Spleen (tissue), 11 donors: ENCODE measurements at regions not wholly inside any gene's neighbourhood (a gene's known extent, or its start where the extent isn't known, plus 50 kb on each side); places are given as distances from the start of the nearest gene placed in this dataset.

Source experiments
- DNase-seq: peaks from one replicate; pipeline ENCODE4 v3.0.0-alpha.2; 2020
- H3K27ac ChIP-seq, 8 donors: fragments of 200-600 bp; sonication (generic) in 7 of 8; 1 replicate in 4 of 8; 2 replicates in 4 of 8; pipeline versions ENCODE4 v1.5.0 to v1.8.0; 2016 to 2021; ENCODE audit warnings: inconsistent platforms in 4 of 8, mild to moderate bottlenecking in 4 of 8, moderate library complexity in 1 of 8
- H3K27me3 ChIP-seq, 7 donors: fragments of 200-600 bp; sonication (generic) in 6 of 7; replicated peaks in 1 of 7; 1 replicate in 4 of 7; 2 replicates in 3 of 7; pipeline versions ENCODE4 v1.5.0 to v1.8.0; 2016 to 2021; ENCODE audit warnings: inconsistent platforms in 3 of 7, mild to moderate bottlenecking in 1 of 7
- H3K36me3 ChIP-seq, 6 donors: fragments of 200-600 bp; sonication (generic) in 5 of 6; 1 replicate in 4 of 6; 2 replicates in 2 of 6; pipeline versions ENCODE4 v1.5.0 to v1.8.0; 2016 to 2021; ENCODE audit warnings: inconsistent platforms in 2 of 6
- H3K4me1 ChIP-seq, 6 donors: fragments of 200-600 bp; sonication (generic) in 5 of 6; 1 replicate in 3 of 6; 2 replicates in 3 of 6; pipeline versions ENCODE4 v1.5.0 to v1.8.0; 2016 to 2021; ENCODE audit warnings: inconsistent platforms in 3 of 6
- H3K4me3 ChIP-seq, 8 donors: fragments of 200-600 bp; sonication (generic) in 7 of 8; 1 replicate in 4 of 8; 2 replicates in 4 of 8; pipeline versions ENCODE4 v1.5.0 to v1.8.0; 2016 to 2021; ENCODE audit warnings: inconsistent platforms in 4 of 8, mild to moderate bottlenecking in 4 of 8, moderate library complexity in 2 of 8
- H3K9me3 ChIP-seq, 8 donors: fragments of 200-600 bp; sonication (generic) in 7 of 8; 1 replicate in 4 of 8; 2 replicates in 4 of 8; pipeline versions ENCODE4 v1.5.0 to v1.8.0; 2016 to 2021; ENCODE audit warnings: inconsistent platforms in 4 of 8
- POLR2A ChIP-seq, 3 donors: fragments of 450-650 bp; IDR thresholded peaks; one replicate each; pipeline ENCODE4 v1.5.1; 2017; ENCODE audit warnings: antibody characterized with exemption in 3 of 3, mild to moderate bottlenecking in 1 of 3
- POLR2AphosphoS5 ChIP-seq, 3 donors: sonication (generic); formaldehyde crosslinking; IDR thresholded peaks; one replicate each; pipeline ENCODE4 v1.5.1; 2017; ENCODE audit warnings: antibody characterized with exemption in 3 of 3
- WGBS, 5 donors: extraction: QIAGEN DNeasy Blood & Tissue Kit in 3 of 5; methylation state at CpG; one replicate each; pipeline versions ENCODE4 v1.1.5 to v1.1.7; 2013 to 2018; 5-methylcytosine and 5-hydroxymethylcytosine counted together
- intact Hi-C: fragments of 100-400 bp; cut with DNase I; formaldehyde crosslinking; loops from one replicate; pipeline ENCODE4 v1.15.0; 2023; ENCODE audit warnings: low total_unique reads
- TF ChIP-seq, protein P1 (sequence below), 11 experiments: fragments of 200-600 bp in 7 of 11; fragments of 450-650 bp in 4 of 11; sonication (generic) in 4 of 11; IDR thresholded peaks in 8 of 11; conservative IDR thresholded peaks in 3 of 11; 1 replicate in 7 of 11; 2 replicates in 4 of 11; pipeline versions ENCODE4 v1.4.0 to v1.8.0; 2016 to 2021; ENCODE audit warnings: antibody characterized with exemption in 11 of 11, inconsistent platforms in 4 of 11, mild to moderate bottlenecking in 1 of 11
- donor health status: healthy with polysubstance abuse.
- donor health status: DM: no; HTN: no; CAD: no; lungs with moderate emphysema.
- donor health status: DM: no; HTN: no; CAD: no.
- donor health status: Bipolar disorder and iron deficiency.
- donor health status: healthy.
- donor health status: DM: no; HTN: no; CAD: no.
- donor health status: DM: yes; HTN: yes; CAD: no.

DNA sequence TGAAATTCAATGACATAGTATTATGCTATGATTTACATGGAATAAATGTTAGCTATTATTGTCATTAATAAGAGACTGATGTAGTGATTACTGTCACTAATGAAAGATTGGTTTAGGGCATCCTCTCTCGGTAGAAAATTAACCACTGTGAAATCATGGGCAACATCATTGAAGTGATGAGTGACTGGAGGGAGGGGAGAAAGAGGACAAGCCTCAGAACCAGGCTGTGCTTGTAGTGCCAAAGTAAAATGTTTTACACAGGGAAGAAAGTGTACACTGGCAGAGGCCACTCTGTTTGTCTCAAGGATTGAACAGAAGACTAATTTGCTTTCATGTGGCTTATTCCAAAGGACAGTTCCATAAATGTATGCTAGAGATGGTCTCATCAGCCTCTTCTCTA is 456.2 kb upstream of the TCF4 start:
- no peaks in the 10 kb centered on the region for H3K4me1 ChIP-seq
- intact Hi-C loops, result no loop called here
- no peak for DNase-seq
- 74 to 91% (median 83%) methylated on average over 1 of the region's 1 CpG for WGBS, 5 donors
- no peak overlapping the region for H3K27ac ChIP-seq
- H3K9me3 ChIP-seq, result peaks cover 0 to 32% (median 22%) of the 10 kb centered on the region in 8 donors
- no peaks in the 10 kb centered on the region for H3K27me3 ChIP-seq
- TF ChIP-seq POLR2A (IDR thresholded peaks at IDR 0.05) (no peak), POLR2AphosphoS5 (IDR thresholded peaks at IDR 0.05) (no peak)
- TF ChIP-seq, protein P1, sequence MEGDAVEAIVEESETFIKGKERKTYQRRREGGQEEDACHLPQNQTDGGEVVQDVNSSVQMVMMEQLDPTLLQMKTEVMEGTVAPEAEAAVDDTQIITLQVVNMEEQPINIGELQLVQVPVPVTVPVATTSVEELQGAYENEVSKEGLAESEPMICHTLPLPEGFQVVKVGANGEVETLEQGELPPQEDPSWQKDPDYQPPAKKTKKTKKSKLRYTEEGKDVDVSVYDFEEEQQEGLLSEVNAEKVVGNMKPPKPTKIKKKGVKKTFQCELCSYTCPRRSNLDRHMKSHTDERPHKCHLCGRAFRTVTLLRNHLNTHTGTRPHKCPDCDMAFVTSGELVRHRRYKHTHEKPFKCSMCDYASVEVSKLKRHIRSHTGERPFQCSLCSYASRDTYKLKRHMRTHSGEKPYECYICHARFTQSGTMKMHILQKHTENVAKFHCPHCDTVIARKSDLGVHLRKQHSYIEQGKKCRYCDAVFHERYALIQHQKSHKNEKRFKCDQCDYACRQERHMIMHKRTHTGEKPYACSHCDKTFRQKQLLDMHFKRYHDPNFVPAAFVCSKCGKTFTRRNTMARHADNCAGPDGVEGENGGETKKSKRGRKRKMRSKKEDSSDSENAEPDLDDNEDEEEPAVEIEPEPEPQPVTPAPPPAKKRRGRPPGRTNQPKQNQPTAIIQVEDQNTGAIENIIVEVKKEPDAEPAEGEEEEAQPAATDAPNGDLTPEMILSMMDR (IDR thresholded peaks at IDR 0.05 in 8 of 11, conservative IDR thresholded peaks at IDR 0.05 in 3 of 11), result no peak
- H3K36me3 ChIP-seq, result no peaks in the 10 kb centered on the region
- no peak overlapping the region for H3K4me3 ChIP-seq

DNA sequence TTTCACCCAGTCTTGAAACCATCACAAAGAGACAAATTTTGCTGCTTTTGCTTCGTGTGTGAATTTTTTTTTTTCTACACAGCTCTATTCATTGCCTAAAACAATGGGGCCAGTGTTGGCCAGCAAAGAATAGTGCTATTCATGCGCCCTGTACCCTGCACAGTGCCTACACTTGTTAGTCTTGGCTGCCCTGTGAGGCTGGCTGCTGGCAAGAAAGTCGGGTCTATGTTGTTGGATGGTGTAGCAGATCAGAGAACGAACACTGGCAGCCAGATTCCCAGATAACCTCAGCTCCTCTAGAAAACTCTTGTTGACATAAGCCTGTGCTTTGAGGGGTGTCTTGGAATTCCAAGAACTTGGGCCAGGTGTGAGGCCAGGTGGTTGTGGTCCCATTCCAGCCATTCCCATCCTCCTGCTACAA is 455.7 kb upstream of the TCF4 start:
- no peak for DNase-seq
- intact Hi-C loops, result no loop called here
- TF ChIP-seq POLR2A (IDR thresholded peaks at IDR 0.05) (no peak), POLR2AphosphoS5 (IDR thresholded peaks at IDR 0.05) (no peak)
- TF ChIP-seq, protein P1 (IDR thresholded peaks at IDR 0.05 in 8 of 11, conservative IDR thresholded peaks at IDR 0.05 in 3 of 11), result no peak
- H3K36me3 ChIP-seq, result no peaks in the 10 kb centered on the region
- H3K27ac ChIP-seq, result no peak overlapping the region
- 79 to 90% (median 83%) methylated on average over 4 of the region's 4 CpGs for WGBS, 5 donors
- H3K27me3 ChIP-seq, result no peaks in the 10 kb centered on the region
- H3K4me1 ChIP-seq, result no peaks in the 10 kb centered on the region
- H3K9me3 ChIP-seq, result peaks cover 0 to 26% (median 17%) of the 10 kb centered on the region in 8 donors
- no peak overlapping the region for H3K4me3 ChIP-seq

DNA sequence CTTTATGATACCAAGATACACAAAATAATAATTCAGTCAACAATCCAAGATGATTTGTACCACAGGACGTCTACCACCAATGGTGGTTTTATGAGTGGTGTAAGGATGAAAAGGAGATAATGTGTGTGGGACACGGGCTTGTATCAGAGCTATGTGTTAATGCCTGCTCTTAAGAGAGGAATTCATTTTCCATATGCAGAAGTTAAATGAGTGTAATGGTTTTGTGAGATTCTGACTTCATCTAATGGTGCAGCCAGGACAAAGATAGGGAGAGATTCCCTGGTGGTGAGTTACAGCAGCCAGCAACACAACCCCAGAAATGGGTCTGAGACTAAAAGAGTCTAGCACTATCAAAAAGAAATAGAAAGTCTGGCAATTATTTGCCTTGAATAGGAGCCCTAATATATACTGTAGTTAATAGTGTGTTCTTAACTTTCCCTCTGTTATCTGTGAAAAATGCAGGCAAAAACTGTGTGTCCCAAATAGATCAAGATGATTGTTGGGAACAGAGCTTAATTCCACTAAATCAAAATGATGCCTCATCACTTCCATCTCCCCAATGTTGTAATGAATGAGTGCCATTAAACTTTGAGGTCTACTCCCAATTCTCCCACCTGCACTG is 455.0 kb upstream of the TCF4 start:
- intact Hi-C loops, result no loop called here
- H3K4me3 ChIP-seq, result no peak overlapping the region
- no peak for DNase-seq
- H3K27me3 ChIP-seq, result no peaks in the 10 kb centered on the region
- no peaks in the 10 kb centered on the region for H3K36me3 ChIP-seq
- H3K9me3 ChIP-seq, result peaks cover 0 to 20% (median 11%) of the 10 kb centered on the region in 8 donors
- no peak overlapping the region for H3K27ac ChIP-seq
- TF ChIP-seq POLR2AphosphoS5 (IDR thresholded peaks at IDR 0.05), result no peak
- TF ChIP-seq POLR2A (IDR thresholded peaks at IDR 0.05), result no peak
- TF ChIP-seq, protein P1 (IDR thresholded peaks at IDR 0.05 in 8 of 11, conservative IDR thresholded peaks at IDR 0.05 in 3 of 11), result no peak
- peaks cover 0 to 3% (median 0%) of the 10 kb centered on the region in 6 donors for H3K4me1 ChIP-seq
- WGBS, 5 donors, result 83 to 99% (median 89%) methylated on average over 2 of the region's 2 CpGs

DNA sequence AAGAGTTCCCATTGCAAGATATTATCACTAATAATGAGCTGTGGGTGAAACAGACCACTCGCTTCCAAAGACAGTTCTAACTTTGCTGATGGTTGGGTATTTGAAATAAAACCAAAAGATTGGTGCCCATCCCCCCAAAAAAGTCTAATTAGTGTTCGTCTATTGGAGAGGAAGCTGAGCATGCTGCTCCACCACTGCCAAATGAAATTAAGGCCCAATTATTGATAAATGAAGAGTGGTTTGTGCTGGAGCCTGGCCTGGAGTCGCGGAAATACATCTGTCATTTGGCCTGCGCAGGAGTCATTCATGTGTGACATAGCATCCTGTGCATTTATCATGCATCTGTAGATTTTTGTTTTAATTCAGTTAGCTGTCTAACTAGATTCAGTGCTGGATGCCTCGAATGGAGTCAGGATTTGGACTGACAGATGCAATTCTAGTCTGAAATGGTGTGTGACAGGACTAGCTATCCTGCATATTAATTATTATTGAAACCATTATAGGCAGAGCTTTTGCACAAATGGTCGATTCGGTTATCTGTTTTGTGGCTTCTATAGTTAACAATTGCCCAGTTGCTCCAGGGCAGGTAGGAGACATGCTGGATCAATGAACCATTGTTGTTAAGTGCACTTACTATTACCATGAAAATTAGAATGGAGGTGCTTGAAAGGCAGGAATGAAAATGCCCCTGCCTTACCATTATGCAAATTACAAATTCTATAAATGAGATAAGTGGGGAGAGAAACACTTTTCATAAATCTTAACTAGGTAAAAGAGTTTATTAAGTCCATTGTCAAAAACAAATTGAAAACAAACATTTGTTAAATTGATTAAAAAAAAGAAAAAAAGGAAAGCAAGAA is 450.4 kb upstream of the TCF4 start:
- no peaks in the 10 kb centered on the region for H3K36me3 ChIP-seq
- H3K27ac ChIP-seq, result no peak overlapping the region
- WGBS, 5 donors, result 65 to 79% (median 75%) methylated on average over 8 of the region's 8 CpGs
- H3K27me3 ChIP-seq, result no peaks in the 10 kb centered on the region
- H3K9me3 ChIP-seq, result peaks cover 0 to 15% (median 3%) of the 10 kb centered on the region in 8 donors
- intact Hi-C loops, result no loop called here
- H3K4me3 ChIP-seq, result no peak overlapping the region
- no peak for DNase-seq
- TF ChIP-seq, protein P1 (IDR thresholded peaks at IDR 0.05 in 8 of 11, conservative IDR thresholded peaks at IDR 0.05 in 3 of 11), result no peak
- TF ChIP-seq POLR2AphosphoS5 (IDR thresholded peaks at IDR 0.05) (no peak), POLR2A (IDR thresholded peaks at IDR 0.05) (no peak)
- peaks cover 0 to 5% (median 0%) of the 10 kb centered on the region in 6 donors for H3K4me1 ChIP-seq
